Immature natural killer cell (primary cell): ENCODE measurements at regions not wholly inside any gene's neighbourhood (a gene's known extent, or its start where the extent isn't known, plus 50 kb on each side); places are given as distances from the start of the nearest gene placed in this dataset.

ENCODE experiments used
- DNase-seq, 3 donors: peaks; one replicate each; pipeline ENCODE4 v3.0.0; 2022; ENCODE audit warnings: mixed read lengths in 1 of 3
- H3K27ac Mint-ChIP-seq, 6 donors: one replicate each; pipeline ENCODE4 v1.8.0; 2020; ENCODE audit warnings: mixed read lengths in 6 of 6, mild to moderate bottlenecking in 5 of 6, inconsistent platforms in 4 of 6, moderate library complexity in 3 of 6
- H3K27me3 Mint-ChIP-seq, 3 donors: one replicate each; pipeline ENCODE4 v1.8.0; 2020 to 2021; ENCODE audit warnings: low read depth in 3 of 3, mild to moderate bottlenecking in 3 of 3, mixed read lengths in 3 of 3, moderate library complexity in 3 of 3, inconsistent platforms in 1 of 3
- H3K36me3 Mint-ChIP-seq, 3 donors: one replicate each; pipeline ENCODE4 v1.8.0; 2020; ENCODE audit warnings: mixed read lengths in 3 of 3, inconsistent platforms in 2 of 3, mild to moderate bottlenecking in 2 of 3
- H3K4me1 Mint-ChIP-seq, 2 donors: one replicate each; pipeline ENCODE4 v1.8.0; 2020; ENCODE audit warnings: inconsistent platforms in 2 of 2, mild to moderate bottlenecking in 2 of 2, mixed read lengths in 2 of 2, moderate library complexity in 1 of 2
- H3K4me3 Mint-ChIP-seq, 5 donors: one replicate each; pipeline ENCODE4 v1.8.0; 2020; ENCODE audit warnings: mild to moderate bottlenecking in 5 of 5, mixed read lengths in 5 of 5, inconsistent platforms in 3 of 5, moderate library complexity in 3 of 5
- H3K9me3 Mint-ChIP-seq, 6 donors: one replicate each; pipeline ENCODE4 v1.8.0; 2020; ENCODE audit warnings: mild to moderate bottlenecking in 6 of 6, mixed read lengths in 6 of 6, inconsistent platforms in 4 of 6, moderate library complexity in 3 of 6

GRCh38 chr19:30267332-30267731 lies 104.9 kb upstream of the ZNF536 start:
- no peak overlapping the region for H3K4me3 Mint-ChIP-seq
- H3K4me1 Mint-ChIP-seq, result no peaks in the 10 kb centered on the region
- no peak overlapping the region for H3K27ac Mint-ChIP-seq
- no peak for DNase-seq
- peaks cover 2 to 10% (median 4%) of the 10 kb centered on the region in 3 donors for H3K27me3 Mint-ChIP-seq
- no peaks in the 10 kb centered on the region for H3K36me3 Mint-ChIP-seq
- peaks cover 0 to 1% (median 0%) of the 10 kb centered on the region in 6 donors for H3K9me3 Mint-ChIP-seq

DNA sequence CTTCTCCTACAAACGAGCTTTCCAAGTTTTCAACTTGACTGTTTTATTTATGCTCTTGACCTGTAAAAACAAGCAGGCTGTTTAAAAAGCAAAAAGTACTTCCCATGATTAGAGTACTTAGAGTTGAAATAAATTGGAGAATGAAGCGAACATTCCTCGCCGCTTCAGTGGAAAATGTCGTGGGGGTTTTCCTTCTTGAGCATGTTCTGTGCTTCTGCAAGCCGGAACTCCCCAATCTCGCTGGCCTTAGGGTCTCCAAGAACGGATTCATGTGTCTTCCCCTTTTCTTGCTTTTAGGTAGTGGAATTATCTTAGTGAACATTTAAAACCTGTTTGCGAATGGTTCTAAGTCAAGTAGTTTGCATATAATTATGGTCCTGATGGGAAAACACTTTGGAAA lies 103.6 kb upstream of the ZNF536 start:
- H3K4me1 Mint-ChIP-seq, result no peaks in the 10 kb centered on the region
- peaks cover 1 to 8% (median 5%) of the 10 kb centered on the region in 6 donors for H3K9me3 Mint-ChIP-seq
- H3K36me3 Mint-ChIP-seq, result no peaks in the 10 kb centered on the region
- no peak overlapping the region for H3K27ac Mint-ChIP-seq
- H3K4me3 Mint-ChIP-seq, result no peak overlapping the region
- DNase-seq, result no peak
- peaks cover 2 to 10% (median 4%) of the 10 kb centered on the region in 3 donors for H3K27me3 Mint-ChIP-seq

DNA sequence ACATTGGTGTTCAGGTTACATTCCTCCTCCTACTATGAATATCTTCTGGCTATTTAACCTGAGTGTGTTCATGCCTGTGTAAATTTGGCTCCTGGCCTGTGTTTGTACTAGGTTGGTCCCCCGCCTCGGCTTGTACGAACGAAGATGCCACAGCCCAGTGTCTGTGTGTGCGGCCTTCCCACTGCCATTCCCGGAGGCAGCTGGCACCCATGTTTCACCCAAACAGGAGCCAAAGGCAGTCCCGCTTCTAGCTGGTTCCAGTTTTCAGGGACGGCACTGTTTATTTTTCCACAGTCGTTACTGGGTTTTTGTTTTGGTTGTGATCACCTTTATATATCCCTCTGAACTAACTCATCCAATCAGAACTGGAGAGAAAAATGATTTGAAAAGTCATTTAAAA lies 102.5 kb upstream of the ZNF536 start:
- H3K27me3 Mint-ChIP-seq, result peaks cover 2 to 10% (median 4%) of the 10 kb centered on the region in 3 donors

DNA sequence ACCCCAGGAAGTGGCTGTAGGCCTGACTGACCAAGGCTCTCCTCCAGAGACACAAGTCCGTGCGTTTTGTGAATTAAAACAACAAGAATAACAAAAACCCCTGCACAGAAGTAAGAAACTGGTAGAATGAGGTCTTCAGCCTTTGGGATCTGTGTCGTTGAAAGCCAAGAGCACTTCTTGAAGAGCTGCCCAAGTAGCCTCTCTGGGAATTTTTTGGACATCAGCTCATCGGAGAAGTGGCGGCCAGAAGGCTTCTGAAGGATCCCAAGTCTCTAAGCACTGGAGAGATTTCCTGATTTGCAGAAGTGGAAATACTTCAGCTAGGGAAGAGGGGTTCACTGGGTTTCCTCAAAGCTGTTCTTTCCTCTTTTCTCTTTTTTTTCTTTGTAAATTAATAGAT lies 100.4 kb upstream of the ZNF536 start:
- no peaks in the 10 kb centered on the region for H3K36me3 Mint-ChIP-seq
- peaks cover 1 to 9% (median 5%) of the 10 kb centered on the region in 6 donors for H3K9me3 Mint-ChIP-seq
- no peak overlapping the region for H3K4me3 Mint-ChIP-seq
- H3K27ac Mint-ChIP-seq, result no peak overlapping the region
- DNase-seq, result no peak
- no peaks in the 10 kb centered on the region for H3K4me1 Mint-ChIP-seq
- peaks cover 3 to 7% (median 4%) of the 10 kb centered on the region in 3 donors for H3K27me3 Mint-ChIP-seq

More for the DNA sequence above, 102.5 kb upstream of the ZNF536 start:
- peaks cover 1 to 9% (median 5%) of the 10 kb centered on the region in 6 donors for H3K9me3 Mint-ChIP-seq
- DNase-seq, result no peak
- H3K4me3 Mint-ChIP-seq, result no peak overlapping the region
- no peaks in the 10 kb centered on the region for H3K36me3 Mint-ChIP-seq
- H3K4me1 Mint-ChIP-seq, result no peaks in the 10 kb centered on the region
- H3K27ac Mint-ChIP-seq, result no peak overlapping the region

DNA sequence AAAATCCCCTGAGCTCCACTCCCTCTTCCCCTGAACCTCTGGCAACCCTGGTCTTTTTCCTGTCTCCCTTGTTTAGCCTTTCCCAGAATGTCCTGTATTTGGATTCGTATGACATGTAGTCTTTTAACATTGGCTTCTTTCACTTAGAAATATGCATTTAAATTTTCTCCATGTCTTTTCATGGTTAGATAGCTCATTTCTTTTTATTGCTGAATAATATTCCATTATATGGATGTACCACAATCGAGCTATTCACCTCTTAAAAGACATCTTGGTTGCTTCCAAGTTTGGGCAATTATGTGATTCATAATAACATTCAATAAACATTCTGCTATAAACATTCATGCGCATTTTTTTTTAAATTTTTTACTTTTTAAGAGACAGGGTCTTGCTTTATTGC lies 99.6 kb upstream of the ZNF536 start:
- H3K4me1 Mint-ChIP-seq, result no peaks in the 10 kb centered on the region

DNA sequence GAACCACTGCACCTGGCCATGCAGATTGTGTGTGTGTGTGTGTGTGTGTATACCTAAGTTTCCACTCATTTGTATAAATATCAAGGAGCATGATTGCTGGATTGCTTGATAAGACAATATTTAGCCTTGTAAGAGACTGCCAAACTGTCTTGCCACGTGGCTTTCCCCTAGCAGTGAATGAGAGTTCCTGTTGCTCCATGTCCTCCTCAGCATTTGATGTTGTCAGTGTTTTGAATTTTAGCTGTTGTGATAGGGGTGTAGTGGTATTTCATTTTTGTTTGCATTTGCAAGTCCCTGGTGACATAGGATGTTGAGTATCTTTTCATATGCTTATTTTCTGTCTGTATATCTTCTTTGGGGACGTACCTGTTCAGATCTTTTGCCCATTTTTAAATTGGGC lies 99.0 kb upstream of the ZNF536 start:
- H3K4me3 Mint-ChIP-seq, result no peak overlapping the region
- no peak for DNase-seq
- H3K4me1 Mint-ChIP-seq, result no peaks in the 10 kb centered on the region
- peaks cover 1 to 11% (median 5%) of the 10 kb centered on the region in 6 donors for H3K9me3 Mint-ChIP-seq
- peaks cover 2 to 7% (median 4%) of the 10 kb centered on the region in 3 donors for H3K27me3 Mint-ChIP-seq
- no peaks in the 10 kb centered on the region for H3K36me3 Mint-ChIP-seq
- H3K27ac Mint-ChIP-seq, result no peak overlapping the region

More for the DNA sequence above, 99.6 kb upstream of the ZNF536 start:
- no peak for DNase-seq
- H3K9me3 Mint-ChIP-seq, result peaks cover 1 to 11% (median 5%) of the 10 kb centered on the region in 6 donors
- no peak overlapping the region for H3K27ac Mint-ChIP-seq
- no peak overlapping the region for H3K4me3 Mint-ChIP-seq
- peaks cover 2 to 7% (median 4%) of the 10 kb centered on the region in 3 donors for H3K27me3 Mint-ChIP-seq
- no peaks in the 10 kb centered on the region for H3K36me3 Mint-ChIP-seq

DNA sequence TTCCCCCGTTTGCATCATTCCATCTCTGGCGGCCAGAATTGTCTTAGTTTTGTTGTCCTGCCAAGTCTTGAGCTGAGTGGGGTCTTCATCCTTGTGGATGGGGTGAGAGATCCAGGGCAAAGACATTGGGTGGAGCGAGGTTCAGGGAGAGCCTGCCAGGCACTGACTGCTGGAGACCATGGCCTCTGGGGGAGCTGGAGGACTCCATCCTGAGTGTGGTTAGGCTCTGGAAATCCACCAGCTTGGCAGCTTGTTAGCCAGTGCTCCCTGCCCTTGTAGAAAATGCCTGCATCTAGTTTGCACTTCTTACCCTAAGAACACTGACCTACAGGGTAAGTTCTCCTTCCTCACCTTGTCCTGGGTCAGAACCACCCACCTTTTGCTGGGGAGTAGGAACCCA lies 97.2 kb upstream of the ZNF536 start:
- H3K9me3 Mint-ChIP-seq, result peaks cover 1 to 12% (median 5%) of the 10 kb centered on the region in 6 donors
- H3K27me3 Mint-ChIP-seq, result peaks cover 2 to 7% (median 2%) of the 10 kb centered on the region in 3 donors
- no peaks in the 10 kb centered on the region for H3K36me3 Mint-ChIP-seq
- no peak overlapping the region for H3K4me3 Mint-ChIP-seq
- H3K4me1 Mint-ChIP-seq, result no peaks in the 10 kb centered on the region
- no peak for DNase-seq
- H3K27ac Mint-ChIP-seq, result no peak overlapping the region

- H3K4me1 Mint-ChIP-seq, result no peaks in the 10 kb centered on the region
- H3K4me3 Mint-ChIP-seq, result no peak overlapping the region
- H3K27me3 Mint-ChIP-seq, result peaks cover 2 to 9% (median 3%) of the 10 kb centered on the region in 3 donors
- H3K36me3 Mint-ChIP-seq, result no peaks in the 10 kb centered on the region
- H3K9me3 Mint-ChIP-seq, result peaks cover 1 to 12% (median 5%) of the 10 kb centered on the region in 6 donors
- no peak overlapping the region for H3K27ac Mint-ChIP-seq
- DNase-seq, result no peak
These were observed 95.9 kb upstream of the ZNF536 start for GRCh38 chr19:30276011-30276882.

GRCh38 chr19:30276883-30277280 lies 95.3 kb upstream of the ZNF536 start:
- H3K9me3 Mint-ChIP-seq, result peaks cover 1 to 12% (median 5%) of the 10 kb centered on the region in 6 donors
- H3K4me1 Mint-ChIP-seq, result no peaks in the 10 kb centered on the region
- no peak for DNase-seq
- peaks cover 2 to 8% (median 3%) of the 10 kb centered on the region in 3 donors for H3K27me3 Mint-ChIP-seq
- no peak overlapping the region for H3K4me3 Mint-ChIP-seq
- no peak overlapping the region for H3K27ac Mint-ChIP-seq
- H3K36me3 Mint-ChIP-seq, result no peaks in the 10 kb centered on the region

DNA sequence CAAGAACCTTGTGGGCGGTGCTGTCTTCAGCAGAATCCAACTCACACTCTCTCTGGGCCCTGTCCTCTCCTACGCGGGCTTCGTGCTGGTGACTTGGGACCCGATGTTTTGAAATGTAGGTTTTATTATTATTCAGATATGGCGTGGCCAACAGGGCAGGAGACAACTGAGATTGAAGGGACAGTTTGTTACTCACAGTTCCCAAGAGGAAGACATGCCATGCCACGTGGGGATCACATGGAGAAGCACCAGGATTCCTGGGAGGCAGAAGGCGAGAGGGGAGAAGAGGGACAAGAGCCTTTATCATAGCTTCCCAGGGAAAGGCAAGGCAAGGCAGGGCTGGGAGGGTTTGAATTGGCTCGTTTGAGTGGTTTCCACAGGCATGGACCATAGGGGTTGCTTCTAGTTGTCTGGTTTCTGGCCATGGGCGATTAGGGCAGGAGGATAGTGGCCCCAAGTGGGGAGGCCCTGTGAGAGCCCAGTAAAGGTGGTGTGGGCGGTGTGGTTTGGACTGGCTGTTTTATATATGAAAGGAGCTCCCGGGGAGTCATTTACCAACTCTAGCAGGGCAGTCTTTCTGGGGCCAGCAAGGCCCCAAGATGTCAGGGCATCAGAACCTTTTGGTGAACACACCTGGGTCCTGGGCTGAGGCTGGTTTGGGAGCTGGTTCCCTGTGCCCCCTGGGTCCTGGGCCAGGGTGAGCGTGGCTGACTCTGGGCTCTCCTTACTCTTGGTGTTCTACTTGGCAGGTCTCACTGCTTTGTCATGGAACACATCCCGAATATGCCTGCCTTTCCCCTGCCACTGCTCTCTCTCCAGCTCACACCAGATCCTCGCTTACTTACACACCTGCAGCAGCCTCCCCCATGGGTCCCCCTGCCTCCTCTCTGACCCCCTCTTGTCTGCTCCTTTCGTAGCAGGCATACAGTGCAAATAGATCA lies 94.0 kb upstream of the ZNF536 start:
- Mint-ChIP-seq H3K36me3 (no peaks in the 10 kb centered on the region), H3K9me3 (peaks cover 0 to 9% (median 3%) of the 10 kb centered on the region in 6 donors), H3K27me3 (peaks cover 3 to 8% (median 6%) of the 10 kb centered on the region in 3 donors), H3K4me1 (no peaks in the 10 kb centered on the region), H3K27ac (no peak overlapping the region), H3K4me3 (no peak overlapping the region)
- DNase-seq, result no peak

GRCh38 chr19:30278882-30279254 lies 93.3 kb upstream of the ZNF536 start:
- no peak for DNase-seq
- Mint-ChIP-seq H3K9me3 (peaks cover 0 to 4% (median 0%) of the 10 kb centered on the region in 6 donors), H3K36me3 (no peaks in the 10 kb centered on the region), H3K27me3 (peaks cover 6 to 8% (median 6%) of the 10 kb centered on the region in 3 donors), H3K4me3 (no peak overlapping the region), H3K27ac (no peak overlapping the region), H3K4me1 (no peaks in the 10 kb centered on the region)

DNA sequence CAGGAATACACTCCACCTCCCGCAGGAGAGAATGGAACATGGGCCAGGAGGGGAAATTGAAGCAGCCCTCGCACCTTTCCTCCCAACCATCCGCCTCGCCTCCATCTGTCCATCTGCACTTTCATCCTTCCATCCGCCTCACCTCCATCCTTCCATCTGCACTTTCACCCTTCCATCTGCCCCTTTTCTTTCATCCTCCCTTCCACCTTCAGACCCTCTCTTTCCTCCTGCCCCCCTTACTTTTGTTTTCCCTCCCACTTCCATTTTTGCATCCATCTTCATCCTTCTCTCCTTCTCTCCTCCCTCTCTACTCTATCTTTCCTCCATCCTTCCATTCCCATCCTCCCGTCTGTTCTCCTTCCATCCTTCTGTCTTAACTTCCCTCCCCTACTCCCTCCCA lies 92.2 kb upstream of the ZNF536 start:
- Mint-ChIP-seq H3K4me1 (no peaks in the 10 kb centered on the region), H3K27me3 (peaks cover 4 to 8% (median 6%) of the 10 kb centered on the region in 3 donors), H3K9me3 (peaks cover 0 to 4% (median 0%) of the 10 kb centered on the region in 6 donors), H3K27ac (no peak overlapping the region), H3K36me3 (no peaks in the 10 kb centered on the region), H3K4me3 (no peak overlapping the region)
- no peak for DNase-seq

GRCh38 chr19:30281906-30282305 lies 90.3 kb upstream of the ZNF536 start:
- no peaks in the 10 kb centered on the region for H3K4me1 Mint-ChIP-seq
- no peak overlapping the region for H3K4me3 Mint-ChIP-seq
- DNase-seq, result no peak
- H3K36me3 Mint-ChIP-seq, result no peaks in the 10 kb centered on the region
- H3K9me3 Mint-ChIP-seq, result peaks cover 0 to 4% (median 0%) of the 10 kb centered on the region in 6 donors
- H3K27ac Mint-ChIP-seq, result no peak overlapping the region
- H3K27me3 Mint-ChIP-seq, result peaks cover 4 to 8% (median 8%) of the 10 kb centered on the region in 3 donors

- Mint-ChIP-seq H3K4me1 (no peaks in the 10 kb centered on the region), H3K27me3 (peaks cover 4 to 10% (median 8%) of the 10 kb centered on the region in 3 donors), H3K36me3 (no peaks in the 10 kb centered on the region), H3K9me3 (peaks cover 0 to 1% (median 0%) of the 10 kb centered on the region in 6 donors), H3K27ac (no peak overlapping the region), H3K4me3 (no peak overlapping the region)
- DNase-seq, result no peak
These were observed 88.6 kb upstream of the ZNF536 start for GRCh38 chr19:30283556-30283955.
